ENCODE measurements at regions not wholly inside any gene's neighbourhood (a gene's known extent, or its start where the extent isn't known, plus 50 kb on each side); places are given as distances from the start of the nearest gene placed in this dataset.

DNA sequence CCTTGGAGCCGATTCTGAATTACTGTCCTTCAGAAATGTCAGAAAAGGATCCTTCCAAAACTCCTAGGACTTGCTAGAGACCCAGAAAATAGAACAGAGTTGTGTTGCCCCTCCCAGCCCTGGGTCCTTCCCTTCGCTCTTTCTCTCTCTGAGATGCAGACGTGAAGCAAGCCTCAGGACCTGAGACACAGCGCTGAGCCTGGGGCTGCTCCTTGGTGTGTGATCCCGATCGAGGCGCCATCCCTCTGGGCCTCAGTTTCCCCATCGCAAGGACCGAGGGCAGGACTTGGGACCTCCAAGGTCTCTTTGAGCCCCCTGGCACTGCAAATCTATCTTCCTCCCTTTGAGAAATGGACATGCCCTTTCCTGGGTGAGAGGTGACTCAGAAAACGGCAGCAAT lies 533.5 kb downstream of the TBC1D22A start:
- FAIRE-seq, result no peak
- DNase-seq (ENCODE audit: low spot score), result no peak

DNA sequence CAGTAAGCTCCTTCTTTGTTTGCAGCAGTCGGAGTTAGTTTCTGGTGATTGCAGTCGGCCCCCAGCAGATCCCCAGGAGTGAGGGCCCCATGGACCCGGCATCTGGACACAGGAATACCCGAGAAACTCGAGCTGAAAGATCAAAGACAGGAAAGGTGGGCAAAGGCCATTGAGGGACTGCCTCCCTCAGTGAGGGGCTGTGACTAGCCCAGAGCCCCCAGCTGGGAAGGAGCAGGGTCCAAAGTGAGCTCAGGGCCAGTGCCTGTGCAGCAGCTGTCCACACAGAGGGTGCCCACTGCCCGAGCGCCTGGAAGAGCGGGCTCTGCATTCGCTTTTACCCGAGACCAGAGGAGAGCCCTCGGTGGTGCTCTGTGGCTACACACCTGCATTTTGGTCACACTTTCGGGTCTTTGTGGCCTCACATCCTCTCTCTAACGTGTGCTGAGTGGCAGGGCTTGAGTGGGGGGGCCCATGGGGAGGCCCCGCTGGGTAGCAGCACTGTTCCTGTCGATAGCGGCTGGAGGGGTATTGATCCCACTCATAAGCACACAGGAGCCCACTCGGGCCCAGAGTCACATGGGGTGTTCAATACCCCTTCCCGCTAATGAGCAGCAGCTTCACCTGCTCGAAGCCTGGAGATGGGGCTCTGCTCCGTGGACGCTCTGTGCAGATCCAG lies 532.9 kb downstream of the TBC1D22A start:
- FAIRE-seq (no peak), DNase-seq (ENCODE audit: low spot score) (no peak)

DNA sequence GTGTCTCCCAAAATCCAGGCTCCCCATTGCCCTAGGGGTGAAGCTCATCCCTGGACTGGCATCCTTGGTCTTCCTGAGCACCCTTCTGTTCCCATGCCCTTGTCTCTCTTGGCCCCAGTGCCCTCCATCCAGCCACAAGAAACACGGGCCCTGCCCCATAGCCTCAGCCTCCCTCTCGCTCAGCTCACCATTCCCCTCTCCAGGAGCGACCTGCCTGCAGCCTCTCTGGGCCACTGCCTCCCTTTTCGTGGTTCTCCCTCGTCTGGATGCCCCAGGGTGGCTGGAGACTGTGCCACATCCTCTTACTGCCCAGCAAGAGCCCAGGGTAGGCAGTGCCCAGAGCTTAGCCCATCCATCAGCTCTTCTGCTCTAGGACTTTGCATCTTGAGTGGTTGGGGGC lies 532.1 kb downstream of the TBC1D22A start:
- DNase-seq (ENCODE audit: low spot score) (no peak), FAIRE-seq (no peak)

- FAIRE-seq (peak; percentile 40), DNase-seq (ENCODE audit: low spot score) (peak; percentile 80)
Measured at GRCh38 chr22:47294222-47294532, 531.7 kb downstream of the TBC1D22A start.

DNA sequence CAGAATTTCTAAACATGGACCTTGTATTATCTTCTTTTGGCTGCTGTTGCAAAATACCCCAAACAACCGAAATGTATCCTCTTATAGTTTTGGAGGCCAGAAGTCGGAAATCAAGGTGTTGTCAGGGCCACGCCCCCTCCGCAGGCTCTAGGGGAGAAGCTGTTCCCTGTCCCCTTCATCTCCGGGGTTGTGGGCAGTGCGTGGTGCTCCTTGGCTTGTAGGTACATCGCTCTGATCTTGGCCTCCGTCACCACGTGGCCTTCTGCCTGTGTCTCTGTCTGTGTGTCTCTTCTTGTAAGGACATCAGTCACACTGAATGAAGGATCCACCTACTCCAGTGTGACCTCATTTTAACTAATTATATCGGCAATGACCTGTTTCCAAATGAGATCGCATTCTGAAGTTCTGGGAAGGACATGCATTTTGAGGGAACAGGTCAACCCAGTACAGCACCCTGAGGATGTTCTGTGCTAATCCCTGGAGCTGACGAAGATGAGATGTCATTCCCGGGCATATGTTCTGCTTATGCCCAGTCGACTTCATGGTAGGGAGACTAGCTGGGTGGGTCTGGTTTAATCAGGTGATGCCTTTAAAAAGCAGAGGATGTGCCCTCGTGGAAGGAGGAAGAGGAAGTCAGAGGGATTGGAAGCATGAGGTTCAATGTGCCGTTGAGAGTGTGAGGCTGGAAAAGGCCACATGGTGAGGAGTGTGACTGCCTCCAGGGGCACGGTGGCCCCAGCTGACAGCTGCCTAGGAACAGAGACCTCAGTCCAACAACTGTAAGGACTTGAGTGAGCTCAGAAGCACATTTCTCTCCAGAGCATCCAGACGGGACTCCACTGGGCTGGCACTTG lies 531.1 kb downstream of the TBC1D22A start:
- DNase-seq (ENCODE audit: low spot score), result no peak
- FAIRE-seq, result no peak

- DNase-seq (ENCODE audit: low spot score) (no peak), FAIRE-seq (no peak)
Measured at GRCh38 chr22:47292546-47293320, 530.3 kb downstream of the TBC1D22A start.

- FAIRE-seq, result no peak
- no peak for DNase-seq (ENCODE audit: low spot score)
Measured at GRCh38 chr22:47291565-47292495, 529.4 kb downstream of the TBC1D22A start.

- FAIRE-seq (no peak), DNase-seq (ENCODE audit: low spot score) (no peak)
Measured at GRCh38 chr22:47290706-47291430, 528.4 kb downstream of the TBC1D22A start.

DNA sequence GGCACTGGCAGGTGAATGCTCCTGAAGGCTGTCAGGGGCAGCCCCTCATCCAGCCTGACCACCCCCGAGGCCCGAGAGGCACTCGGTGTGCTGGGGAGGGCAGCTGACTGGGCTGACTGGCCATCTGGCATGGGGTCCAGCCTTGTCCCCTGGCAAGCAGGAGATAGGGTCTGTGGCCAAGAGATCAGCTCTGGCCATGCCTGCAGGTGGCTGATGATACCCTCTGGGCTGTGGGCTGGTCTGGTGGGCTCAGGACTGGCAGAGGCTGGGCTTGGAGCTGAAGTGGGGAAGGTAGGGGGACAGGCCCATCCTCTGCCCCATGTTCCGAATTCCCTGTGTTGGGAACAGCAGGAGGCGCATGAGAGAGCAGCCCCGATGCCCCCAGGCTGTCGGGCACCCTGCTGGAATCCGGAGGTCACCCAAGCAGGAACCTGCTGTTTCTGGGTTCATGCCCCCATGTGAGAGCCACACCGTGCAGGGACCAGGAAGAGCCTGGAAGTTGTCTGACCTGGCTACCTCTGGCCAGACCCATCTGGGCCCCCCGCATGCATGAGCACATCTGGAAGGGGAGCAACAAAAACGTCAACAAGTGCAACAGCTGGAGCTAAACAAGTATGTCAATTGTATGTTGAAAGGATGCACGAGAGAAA lies 527.0 kb downstream of the TBC1D22A start:
- FAIRE-seq, result no peak
- DNase-seq (ENCODE audit: low spot score), result no peak

GRCh38 chr22:47288680-47289079 lies 526.2 kb downstream of the TBC1D22A start:
- no peak for FAIRE-seq

DNA sequence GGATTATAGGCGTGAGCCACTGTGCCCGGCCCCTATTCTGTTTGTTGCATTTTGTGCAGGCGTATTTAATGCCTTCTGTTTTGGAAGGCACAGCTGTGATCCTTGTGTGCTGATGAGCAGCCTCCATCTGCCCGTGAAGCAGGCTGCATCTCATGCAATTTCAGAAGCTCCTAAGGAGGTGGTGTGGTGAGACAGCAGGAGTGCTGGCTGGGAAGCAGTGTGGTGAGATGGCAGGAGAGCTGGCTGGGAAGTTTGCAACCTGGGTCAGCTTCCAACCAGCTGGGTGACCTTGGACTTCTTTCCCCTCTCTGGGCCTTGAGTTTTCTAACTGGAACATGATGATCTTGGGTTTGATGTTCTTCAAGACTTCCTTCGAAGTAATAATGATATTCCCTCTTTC lies 525.1 kb downstream of the TBC1D22A start:
- DNase-seq (ENCODE audit: low spot score) (no peak), FAIRE-seq (no peak)

More at GRCh38 chr22:47288680-47289079, 526.2 kb downstream of the TBC1D22A start:
- no peak for DNase-seq (ENCODE audit: low spot score)

GRCh38 chr22:47286590-47286989 lies 524.1 kb downstream of the TBC1D22A start:
- FAIRE-seq, result no peak
- DNase-seq (ENCODE audit: low spot score), result no peak

DNA sequence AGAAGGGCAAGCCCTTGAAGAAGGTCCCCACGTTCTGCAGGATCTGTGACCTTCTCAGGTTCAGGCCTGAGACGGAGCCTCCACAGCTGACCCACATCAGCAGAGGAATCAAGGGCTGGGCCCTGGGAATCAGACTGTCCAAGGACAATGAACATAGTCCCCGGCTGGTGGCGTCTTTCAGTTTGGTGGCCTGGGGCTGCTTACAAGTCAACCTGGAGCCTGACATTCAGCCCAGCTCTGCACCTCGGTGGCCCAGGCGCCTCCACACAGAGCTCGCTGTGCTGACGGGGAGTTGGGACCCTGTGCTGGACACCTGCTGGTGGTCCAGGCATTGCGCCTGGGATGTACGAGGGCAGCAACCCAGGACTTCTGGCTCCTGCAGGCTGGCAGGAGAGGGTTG lies 523.5 kb downstream of the TBC1D22A start:
- FAIRE-seq (no peak), DNase-seq (ENCODE audit: low spot score) (no peak)

GRCh38 chr22:47284822-47285221 lies 522.4 kb downstream of the TBC1D22A start:
- DNase-seq (ENCODE audit: low spot score), result no peak
- FAIRE-seq, result no peak

GRCh38 chr22:47284360-47284759 lies 521.9 kb downstream of the TBC1D22A start:
- no peak for FAIRE-seq
- DNase-seq (ENCODE audit: low spot score), result no peak

DNA sequence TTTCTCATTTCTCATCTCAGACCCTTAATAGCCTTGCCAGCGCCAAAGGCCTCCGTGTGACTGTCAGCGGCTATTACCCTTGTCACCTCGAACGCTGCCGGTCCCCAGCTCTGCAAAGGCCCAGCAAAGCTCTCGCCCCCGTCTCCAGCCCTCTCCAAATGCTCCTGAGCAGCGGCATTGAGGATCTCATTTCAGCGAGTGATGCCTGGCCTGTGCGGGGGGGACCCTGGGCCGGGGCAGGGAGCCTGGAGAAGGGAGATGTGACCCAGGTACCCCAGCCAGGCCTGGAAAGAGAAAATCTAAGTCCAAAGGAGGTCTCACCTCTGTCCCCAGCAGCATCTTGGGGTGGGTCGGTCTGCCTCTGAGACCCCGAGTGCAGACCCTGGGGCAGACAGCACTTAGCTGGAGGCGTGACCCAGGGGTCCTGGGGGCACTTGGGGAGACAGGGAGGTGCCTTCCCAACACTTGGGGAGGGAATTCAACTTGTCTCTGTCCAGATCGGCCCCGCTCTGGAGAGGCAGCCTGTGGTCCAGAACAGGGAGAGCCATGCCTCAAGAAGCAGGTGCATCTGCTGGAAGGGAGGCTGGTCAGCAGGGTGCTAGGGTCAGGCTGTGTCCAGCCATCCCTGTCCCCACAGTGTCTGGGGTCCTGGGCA lies 521.3 kb downstream of the TBC1D22A start:
- DNase-seq (ENCODE audit: low spot score) (no peak), FAIRE-seq (no peak)

GRCh38 chr22:47282851-47283250 lies 520.4 kb downstream of the TBC1D22A start:
- no peak for DNase-seq (ENCODE audit: low spot score)
- FAIRE-seq, result no peak

GRCh38 chr22:47282366-47282765 lies 519.9 kb downstream of the TBC1D22A start:
- FAIRE-seq (no peak), DNase-seq (ENCODE audit: low spot score) (no peak)

All from RCC 7860 (cell line).